IMR-90 (cell line): ENCODE measurements at regions not wholly inside any gene's neighbourhood (a gene's known extent, or its start where the extent isn't known, plus 50 kb on each side); places are given as distances from the start of the nearest gene placed in this dataset.

Experiments used
- ATAC-seq: fragments of 200-7000 bp; cut with Tn5 transposase; 2 replicates; pipeline ENCODE4 v1.9.1; 2020; ENCODE audit warnings: low read depth, mild to moderate bottlenecking, moderate library complexity
- BruUV-seq: library from RNA; stranded (reverse); fragments of 400-500 nt; replicated peaks from 2 replicates; lab custom pipeline; 2021; lab: Mats Ljungman, UMichigan
- CTCF ChIA-PET: fragments of 300-600 bp; formaldehyde crosslinking; extraction: SDS; loops from one replicate; lab custom pipeline; 2021; ENCODE audit warnings: antibody characterized with exemption; lab: Yijun Ruan, JAX
- POLR2A ChIA-PET: fragments of 300-600 bp; sonication (Branson Sonifier 250); formaldehyde crosslinking; loops from one replicate; lab custom pipeline; 2022; ENCODE audit warnings: antibody characterized with exemption; ENCODE audit not compliant: unreplicated experiment; lab: Charles Lee
- DNase-seq: peaks from one replicate; pipeline ENCODE4 v3.0.0; 2013
- H2AFZ ChIP-seq: replicated peaks from 2 replicates; pipeline ENCODE3; 2013; ENCODE audit warnings: low read length, mild to moderate bottlenecking; ENCODE audit not compliant: poor library complexity
- H2AK5ac ChIP-seq: 2 replicates; pipeline ENCODE4 v1.6.1; 2013; ENCODE audit warnings: low read depth, low read length, inconsistent platforms
- H2AK9ac ChIP-seq: replicated peaks from 2 replicates; pipeline ENCODE3; 2013; ENCODE audit warnings: mild to moderate bottlenecking, low read depth, low read length, moderate library complexity; ENCODE audit not compliant: poor library complexity
- H2BK120ac ChIP-seq: 2 replicates; pipeline ENCODE4 v1.6.1; 2013; ENCODE audit warnings: low read depth, low read length, inconsistent platforms
- H2BK15ac ChIP-seq: 3 replicates; pipeline ENCODE4 v1.6.1; 2013; ENCODE audit warnings: low read depth, low read length, inconsistent platforms
- H2BK20ac ChIP-seq: 2 replicates; pipeline ENCODE4 v1.6.1; 2013; ENCODE audit warnings: low read depth, mild to moderate bottlenecking, inconsistent platforms, low read length, moderate library complexity
- H2BK5ac ChIP-seq: 2 replicates; pipeline ENCODE4 v1.6.1; 2013; ENCODE audit warnings: mild to moderate bottlenecking, low read depth, low read length, inconsistent platforms; ENCODE audit not compliant: poor library complexity, severe bottlenecking
- H3K14ac ChIP-seq: replicated peaks from 2 replicates; pipeline ENCODE4 v1.6.1; 2013; ENCODE audit warnings: low read depth, low read length, inconsistent platforms
- H3K18ac ChIP-seq: 2 replicates; pipeline ENCODE4 v1.6.1; 2013; ENCODE audit warnings: low read depth, low read length, control low read depth
- H3K23ac ChIP-seq: 2 replicates; pipeline ENCODE4 v1.6.1; 2013; ENCODE audit warnings: low read depth, low read length, inconsistent platforms
- H3K27ac ChIP-seq: 2 replicates; pipeline ENCODE4 v1.5.1; 2013; ENCODE audit warnings: mild to moderate bottlenecking, control low read depth, low read length; ENCODE audit not compliant: insufficient read depth
- H3K27me3 ChIP-seq: 2 replicates; pipeline ENCODE4 v1.6.1; 2013; ENCODE audit warnings: low read length; ENCODE audit not compliant: control insufficient read depth, insufficient read depth
- H3K36me3 ChIP-seq: 2 replicates; pipeline ENCODE4 v1.6.1; 2013; ENCODE audit warnings: low read length, mixed read lengths; ENCODE audit not compliant: control insufficient read depth, insufficient read depth
- H3K4ac ChIP-seq: 2 replicates; pipeline ENCODE4 v1.6.1; 2013; ENCODE audit warnings: low read depth, low read length, inconsistent platforms
- H3K4me1 ChIP-seq: 2 replicates; pipeline ENCODE4 v1.6.1; 2013; ENCODE audit warnings: low read length, mixed read lengths; ENCODE audit not compliant: control insufficient read depth, insufficient read depth
- H3K4me2 ChIP-seq: 2 replicates; pipeline ENCODE4 v1.6.1; 2013; ENCODE audit warnings: low read depth, mild to moderate bottlenecking, control low read depth, low read length, moderate library complexity
- H3K4me3 ChIP-seq: 2 replicates; pipeline ENCODE4 v1.5.1; 2013; ENCODE audit warnings: low read depth, mild to moderate bottlenecking, control low read depth, low read length, moderate library complexity; ENCODE audit not compliant: insufficient read depth
- H3K56ac ChIP-seq: 2 replicates; pipeline ENCODE4 v1.6.1; 2013; ENCODE audit warnings: low read length, inconsistent platforms; ENCODE audit not compliant: insufficient read depth; ENCODE audit errors: extremely low read depth
- H3K79me1 ChIP-seq, 2 experiments: 2 replicates each; pipeline ENCODE4 v1.6.1; 2013; ENCODE audit warnings: low read length in 2 of 2, inconsistent platforms in 1 of 2, low read depth in 1 of 2
- H3K9ac ChIP-seq: 2 replicates; pipeline ENCODE4 v1.6.1; 2013; ENCODE audit warnings: low read depth, low read length, control low read depth
- H3K9me1 ChIP-seq: 2 replicates; pipeline ENCODE4 v1.6.1; 2013; ENCODE audit warnings: low read length, inconsistent platforms; ENCODE audit not compliant: insufficient read depth
- H3K9me3 ChIP-seq: 2 replicates; pipeline ENCODE4 v1.6.1; 2013; ENCODE audit warnings: low read length; ENCODE audit not compliant: control insufficient read depth, insufficient read depth
- H4K20me1 ChIP-seq: 2 replicates; pipeline ENCODE4 v1.6.1; 2013; ENCODE audit warnings: low read length, inconsistent platforms; ENCODE audit not compliant: insufficient read depth
- H4K5ac ChIP-seq: 2 replicates; pipeline ENCODE4 v1.6.1; 2013; ENCODE audit warnings: mild to moderate bottlenecking, low read depth, low read length, control low read depth
- H4K8ac ChIP-seq, 2 experiments: 2 replicates each; pipeline ENCODE4 v1.6.1; 2013; ENCODE audit warnings: low read depth in 2 of 2, low read length in 2 of 2, control low read depth in 1 of 2, inconsistent platforms in 1 of 2
- H4K91ac ChIP-seq: 2 replicates; pipeline ENCODE4 v1.6.1; 2013; ENCODE audit warnings: low read depth, low read length, inconsistent platforms; ENCODE audit not compliant: insufficient read depth
- BHLHE40 ChIP-seq: fragments of 150-350 bp; IDR thresholded peaks from 2 replicates; pipeline ENCODE4 v1.6.1; 2016; ENCODE audit warnings: mild to moderate bottlenecking, low read depth, low read length
- CEBPB ChIP-seq: IDR thresholded peaks from 2 replicates; pipeline ENCODE4 v1.6.1; 2012; ENCODE audit warnings: low read depth, low read length, improper control_type of control experiment
- CHD1 ChIP-seq: IDR thresholded peaks from 2 replicates; pipeline ENCODE4 v1.6.1; 2012; ENCODE audit warnings: low read depth, low read length, improper control_type of control experiment
- CTCF ChIP-seq: conservative IDR thresholded peaks from 2 replicates; pipeline ENCODE4 v1.5.1; 2012; ENCODE audit warnings: mild to moderate bottlenecking, low read depth, low read length, improper control_type of control experiment
- ELK1 ChIP-seq: fragments of 150-350 bp; IDR thresholded peaks from 2 replicates; pipeline ENCODE4 v1.6.1; 2016; ENCODE audit warnings: low read depth, mild to moderate bottlenecking, low read length, moderate library complexity, borderline replicate concordance
- FOS ChIP-seq: fragments of 150-350 bp; IDR thresholded peaks from 2 replicates; pipeline ENCODE4 v1.6.1; 2016; ENCODE audit warnings: low read depth, low read length
- MAFK ChIP-seq: IDR thresholded peaks from 2 replicates; pipeline ENCODE4 v1.6.1; 2012; ENCODE audit warnings: low read depth, low read length, improper control_type of control experiment
- MAZ ChIP-seq: IDR thresholded peaks from 2 replicates; pipeline ENCODE4 v1.6.1; 2012; ENCODE audit warnings: low read depth, mild to moderate bottlenecking, low read length, improper control_type of control experiment, moderate library complexity, borderline replicate concordance
- MXI1 ChIP-seq: IDR thresholded peaks from 2 replicates; pipeline ENCODE4 v1.6.1; 2012; ENCODE audit warnings: low read depth, mild to moderate bottlenecking, low read length, moderate library complexity, borderline replicate concordance
- NFE2L2 ChIP-seq: fragments of 150-350 bp; IDR thresholded peaks from 2 replicates; pipeline ENCODE4 v1.6.1; 2016; ENCODE audit warnings: low read depth, mild to moderate bottlenecking, low read length
- POLR2A ChIP-seq: IDR thresholded peaks from 2 replicates; pipeline ENCODE4 v1.6.1; 2012; ENCODE audit warnings: mild to moderate bottlenecking, low read depth, low read length
- RAD21 ChIP-seq: IDR thresholded peaks from 2 replicates; pipeline ENCODE4 v1.6.1; 2012; ENCODE audit warnings: low read length, improper control_type of control experiment
- RCOR1 ChIP-seq: IDR thresholded peaks from 2 replicates; pipeline ENCODE4 v1.6.1; 2012; ENCODE audit warnings: mild to moderate bottlenecking, low read length, improper control_type of control experiment; ENCODE audit not compliant: insufficient replicate concordance
- RFX5 ChIP-seq: IDR thresholded peaks from 2 replicates; pipeline ENCODE4 v1.8.0; 2012; ENCODE audit warnings: low read depth, mild to moderate bottlenecking, low read length, moderate library complexity
- SMC3 ChIP-seq: fragments of 150-350 bp; IDR thresholded peaks from 2 replicates; pipeline ENCODE4 v1.6.1; 2016; ENCODE audit warnings: low read depth, mild to moderate bottlenecking, antibody characterized with exemption, low read length, moderate library complexity
- USF2 ChIP-seq: fragments of 150-350 bp; IDR thresholded peaks from 2 replicates; pipeline ENCODE4 v1.6.1; 2017; ENCODE audit warnings: mild to moderate bottlenecking, antibody characterized with exemption, low read length, low read depth
- WGBS, 2 experiments: methylation state at CpG; one replicate each; pipeline versions ENCODE4 v1.1.5 to v1.1.7; 2013; ENCODE audit warnings: missing lambda C conversion rate in 2 of 2; ENCODE audit not compliant: insufficient read length in 1 of 2; ENCODE audit errors: extremely low coverage in 2 of 2; 5-methylcytosine and 5-hydroxymethylcytosine counted together
- dilution Hi-C: fragments of 300-500 bp; cut with HindIII; formaldehyde crosslinking; loops from one replicate; pipeline ENCODE4 v1.14.3; 2018; ENCODE audit warnings: low sequenced_read_pairs; ENCODE audit not compliant: unreplicated experiment
- in situ Hi-C: fragments of 300-500 bp; cut with MboI; formaldehyde crosslinking; loops from 3 replicates; pipeline ENCODE4 v1.14.3; 2019; ENCODE audit warnings: low sequenced_read_pairs, inconsistent platforms, mixed read lengths
- intact Hi-C: fragments of 100-400 bp; cut with micrococcal nuclease; formaldehyde crosslinking; loops from 2 replicates; pipeline ENCODE4 v1.10.0; 2022

GRCh38 chr4:155603360-155603891 is 63.2 kb upstream of the GUCY1A1 start:
- Histone ChIP-seq H3K14ac (no peak overlapping the region), H3K27ac (no peak overlapping the region), H3K4me3 (no peak overlapping the region), H2AFZ (no peak overlapping the region), H2BK20ac (peak overlapping the region; percentile 49; the same call in 1 of the 2 replicates), H2BK15ac (0 out of 3 replicates have a peak overlapping the region, but pooled peaks have one; percentile 27), H3K27me3 (no peaks in the 10 kb centered on the region), H3K56ac (no peak overlapping the region), H2BK5ac (no peak overlapping the region), H3K79me1 (no peaks in the 10 kb centered on the region), H3K36me3 (no peaks in the 10 kb centered on the region), H3K4ac (peak overlapping the region; percentile 4; the same call in 1 of the 2 replicates), H4K5ac (no peak overlapping the region; the same call in 1 of the 2 replicates), H3K9me3 (no peaks in the 10 kb centered on the region), H3K9me1 (no peaks in the 10 kb centered on the region), H3K4me2 (no peak overlapping the region), H2AK5ac (peak overlapping the region; percentile 54; the same call in 1 of the 2 replicates), H3K18ac (peak overlapping the region; percentile 83), H2BK120ac (no peak overlapping the region), H4K91ac (no peak overlapping the region), H2AK9ac (no peak overlapping the region), H4K8ac (no peak overlapping the region), H3K9ac (no peak overlapping the region), H3K4me1 (peaks cover 3% of the 10 kb centered on the region; the same call in 1 of the 2 replicates), H4K20me1 (no peaks in the 10 kb centered on the region), H3K23ac (no peak overlapping the region)
- no TSS peak for BruUV-seq
- intact Hi-C loops, result no loop called here
- CTCF ChIA-PET, result no interaction called here
- in situ Hi-C loops, result no loop called here
- no peak for DNase-seq
- 87% methylated on average over 3 of the region's 6 CpGs; no CpG with 5 or more reads in 1 of the 2 experiments for WGBS, 2 experiments
- POLR2A ChIA-PET, result no interaction called here
- dilution Hi-C loops, result no loop called here
- ATAC-seq, result no peak
- TF ChIP-seq NFE2L2 (no peak), RFX5 (no peak), POLR2A (no peak), RCOR1 (no peak), RAD21 (no peak), CTCF (no peak), USF2 (no peak), CHD1 (no peak), ELK1 (no peak), MAZ (no peak), CEBPB (no peak), MAFK (no peak), FOS (no peak), SMC3 (no peak), MXI1 (no peak), BHLHE40 (no peak)
